GM18517 (cell line): ENCODE measurements at regions not wholly inside any gene's neighbourhood (a gene's known extent, or its start where the extent isn't known, plus 50 kb on each side); places are given as distances from the start of the nearest gene placed in this dataset.
"Not testable (repeated sequence)": the region's sequence is repeated elsewhere in the genome, so short reads cannot be mapped to it uniquely, and the experiment has no call there.

Experiments used
- ATAC-seq: cut with Tn5 transposase; IDR thresholded peaks from one replicate; pipeline ENCODE4 v1.9.1; 2021; ENCODE audit warnings: mild to moderate bottlenecking, moderate library complexity; ENCODE audit not compliant: unreplicated experiment

DNA sequence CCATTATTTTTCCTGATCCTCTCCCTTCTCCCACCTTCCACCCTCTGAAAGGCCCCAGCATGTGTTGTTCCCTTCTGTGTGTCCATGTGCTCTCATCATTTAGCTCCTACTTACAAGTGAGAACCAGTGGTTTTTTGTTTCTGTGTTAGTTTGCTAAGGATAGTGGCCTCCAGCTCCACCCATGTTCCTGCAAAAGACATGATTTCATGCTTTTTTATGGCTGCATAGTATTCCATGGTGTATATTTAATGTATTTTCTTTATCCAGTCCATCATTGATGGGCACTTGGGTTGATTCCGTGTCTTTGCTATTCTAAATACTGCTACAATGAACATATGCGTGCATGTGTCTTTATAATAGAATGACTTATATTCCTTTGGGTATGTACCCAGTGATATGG, 89.4 kb upstream of the C1orf174 start:
- no peak for ATAC-seq

DNA sequence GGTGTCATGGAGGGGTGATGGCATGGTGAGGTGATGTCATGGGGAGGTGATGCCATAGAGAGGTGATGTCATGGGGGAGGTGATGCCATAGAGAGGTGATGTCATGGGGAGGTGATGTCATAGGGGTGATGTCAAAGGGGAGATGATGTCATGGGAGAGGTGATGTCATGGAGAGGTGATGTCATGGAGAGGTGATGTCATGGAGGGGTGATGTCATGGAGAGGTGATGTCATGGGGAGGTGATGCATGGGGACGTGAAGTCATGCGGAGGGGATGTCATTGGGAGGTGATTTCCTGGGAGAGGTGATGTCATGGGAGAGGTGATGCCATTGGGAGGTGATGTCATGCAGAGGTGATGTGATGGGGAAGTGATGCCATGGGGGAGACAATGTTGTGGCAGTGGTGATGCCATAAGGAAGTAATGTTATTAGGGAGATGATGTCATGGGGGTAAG, 92.1 kb upstream of the C1orf174 start:
- no peak for ATAC-seq

DNA sequence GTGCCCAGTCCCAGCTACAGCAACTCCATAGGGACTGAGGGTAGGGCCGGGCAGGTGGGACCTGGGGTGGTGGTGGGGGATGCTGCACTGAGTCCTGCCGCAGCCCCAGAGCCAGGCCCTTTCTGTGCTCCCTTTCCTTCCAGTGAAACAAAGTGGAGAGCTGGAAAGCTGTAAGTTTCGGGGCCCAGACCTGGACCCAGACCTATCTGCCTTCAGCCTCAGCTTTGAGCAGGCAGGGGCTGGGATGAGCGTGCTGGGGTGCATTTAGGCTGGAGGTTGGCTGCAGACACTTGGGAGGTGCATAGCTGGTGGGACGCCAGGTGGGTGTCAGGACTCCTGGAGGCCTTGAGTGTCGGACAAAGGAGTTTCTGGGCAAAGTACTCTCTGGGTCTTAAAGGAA, 92.7 kb upstream of the C1orf174 start:
- ATAC-seq: no peak

DNA sequence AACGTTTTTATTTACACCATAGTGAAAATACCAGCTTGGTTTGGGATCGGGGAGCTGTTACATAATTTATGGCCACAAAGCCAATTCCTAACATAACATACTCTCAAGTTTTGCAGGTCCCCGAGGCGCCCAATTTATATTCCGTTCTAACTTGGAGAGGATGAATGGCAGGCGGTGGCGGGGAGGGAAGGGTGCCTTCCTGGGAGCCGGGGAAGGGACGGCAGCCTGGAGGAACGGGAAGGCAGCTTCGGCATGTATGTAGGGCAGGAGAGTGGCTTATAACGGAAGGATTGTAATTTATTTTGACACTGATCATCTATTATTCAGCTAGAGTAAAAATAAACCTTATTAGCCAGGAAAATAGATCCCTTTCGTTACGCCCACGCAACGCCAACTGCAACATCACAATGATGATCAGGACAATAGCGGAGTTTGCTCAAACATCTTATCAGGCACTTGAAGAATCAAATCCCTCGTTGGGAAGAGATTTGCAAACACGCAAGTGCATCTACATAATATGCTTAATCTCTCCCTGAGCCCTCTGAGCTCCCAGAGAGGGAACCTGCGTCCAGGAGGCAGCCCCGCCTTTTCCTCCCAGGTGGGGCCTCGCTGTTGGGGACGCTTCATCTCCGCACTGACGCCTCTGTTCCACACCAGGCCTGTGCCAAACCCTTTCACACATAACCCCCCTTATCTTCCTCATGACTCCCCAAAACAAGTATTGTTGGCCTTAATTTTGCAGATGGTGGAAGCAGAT, 93.7 kb upstream of the C1orf174 start:
- no peak for ATAC-seq

DNA sequence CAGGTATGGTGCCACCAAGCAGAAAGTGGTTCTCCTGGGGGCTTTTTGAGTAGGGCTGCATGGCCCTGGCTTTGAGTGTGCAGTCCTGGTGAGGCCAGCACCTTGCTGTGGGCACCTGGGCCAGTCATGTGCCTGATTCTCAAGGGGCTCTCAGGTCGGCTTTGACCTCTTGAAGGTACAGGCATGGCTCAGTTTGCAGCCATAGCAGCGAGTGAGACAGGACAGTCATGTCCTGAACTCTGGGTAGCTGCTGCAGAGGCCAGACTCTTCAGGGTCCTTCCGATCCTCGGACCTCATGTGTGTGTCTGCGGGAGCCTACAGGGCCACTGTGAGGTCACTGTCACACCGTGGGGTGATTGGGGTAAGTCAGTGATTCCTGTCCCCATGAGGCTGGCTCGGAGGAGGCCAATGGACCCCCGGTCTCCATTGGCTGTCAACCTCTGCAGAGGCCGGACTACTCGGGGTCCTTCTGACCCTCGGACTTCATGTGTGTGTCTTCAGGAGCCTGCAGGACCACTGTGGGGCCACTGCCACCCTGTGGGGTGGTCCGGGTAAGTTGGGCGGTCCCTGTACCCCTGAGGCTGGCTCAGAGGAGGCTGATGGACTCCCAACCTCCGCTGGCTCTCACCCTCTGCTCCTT, 95.2 kb upstream of the C1orf174 start:
- no peak for ATAC-seq

DNA sequence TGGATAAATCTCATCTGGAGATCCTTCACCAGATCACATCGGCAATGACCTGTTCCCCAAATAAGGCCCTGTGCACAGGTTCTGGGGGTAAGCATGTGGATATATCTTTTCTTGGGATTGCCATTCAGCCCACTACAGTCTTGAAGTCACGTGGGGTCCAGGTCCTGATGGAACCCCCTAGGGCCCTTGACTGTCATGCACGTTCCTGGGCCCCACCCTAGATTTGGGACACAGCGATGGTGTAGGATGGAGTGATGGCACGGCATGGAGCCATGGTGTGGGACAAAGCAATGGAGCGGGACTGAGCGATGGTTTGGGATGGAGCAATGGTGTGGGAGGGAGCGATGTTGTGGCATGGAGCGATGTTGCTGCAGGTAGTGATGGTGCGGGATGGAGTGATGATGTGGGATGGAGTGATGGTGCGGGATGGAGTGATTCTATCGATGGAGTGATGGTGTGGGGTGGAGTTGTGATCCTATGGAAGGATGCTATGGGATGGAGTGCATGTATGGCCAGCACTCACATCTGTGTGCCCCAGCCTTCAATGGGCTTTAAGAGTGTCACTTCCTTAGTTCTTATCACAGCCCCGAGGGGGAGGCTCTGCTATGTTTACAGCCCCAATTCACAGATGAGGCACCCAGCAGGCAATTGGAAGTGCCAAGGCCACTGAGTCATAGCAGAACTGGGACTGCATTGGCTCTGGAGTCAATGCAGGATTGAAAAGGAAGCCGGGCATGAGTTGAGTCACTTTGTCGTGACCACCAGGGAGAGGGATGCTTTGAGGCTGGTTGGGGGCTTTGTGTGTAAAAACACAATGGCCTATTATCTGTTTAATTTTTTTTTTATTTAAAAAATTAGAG, 97.0 kb upstream of the C1orf174 start:
- ATAC-seq: no peak

DNA sequence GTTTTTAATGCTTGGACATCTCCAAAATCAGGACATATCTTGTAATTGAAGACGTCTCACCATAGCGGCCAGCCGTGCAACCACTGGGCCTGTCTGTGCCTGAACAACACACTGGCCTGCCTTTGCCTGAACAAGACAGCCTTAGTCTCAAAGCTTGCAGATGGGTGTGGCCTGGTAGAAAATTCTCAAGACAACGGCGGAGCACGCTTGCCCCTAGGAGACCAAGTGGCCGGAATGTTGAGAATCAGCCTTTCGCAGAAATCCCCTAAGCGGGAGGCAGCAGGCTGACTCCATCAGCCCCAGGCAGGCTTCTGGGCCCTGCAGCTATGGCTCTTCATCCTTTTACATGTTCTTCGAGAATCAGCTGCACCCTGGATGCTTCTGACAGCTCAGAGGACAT, 98.0 kb upstream of the C1orf174 start:
- no peak for ATAC-seq

DNA sequence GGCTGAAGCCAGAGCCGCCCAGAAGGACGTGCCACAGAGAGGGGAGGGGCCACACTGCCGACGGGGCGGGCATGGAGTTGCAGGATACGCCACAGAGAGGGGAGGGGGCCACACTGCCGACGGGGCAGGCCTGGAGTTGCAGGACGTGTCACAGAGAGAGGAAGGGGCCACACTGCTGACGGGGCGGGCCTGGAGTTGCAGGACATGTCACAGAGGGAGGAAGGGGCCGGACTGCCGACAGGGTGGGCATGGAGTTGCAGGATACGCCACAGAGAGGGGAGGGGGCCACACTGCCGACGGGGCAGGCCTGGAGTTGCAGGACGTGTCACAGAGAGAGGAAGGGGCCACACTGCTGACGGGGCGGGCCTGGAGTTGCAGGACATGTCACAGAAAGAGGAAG, 99.4 kb upstream of the C1orf174 start:
- not testable (repeated sequence) for ATAC-seq

DNA sequence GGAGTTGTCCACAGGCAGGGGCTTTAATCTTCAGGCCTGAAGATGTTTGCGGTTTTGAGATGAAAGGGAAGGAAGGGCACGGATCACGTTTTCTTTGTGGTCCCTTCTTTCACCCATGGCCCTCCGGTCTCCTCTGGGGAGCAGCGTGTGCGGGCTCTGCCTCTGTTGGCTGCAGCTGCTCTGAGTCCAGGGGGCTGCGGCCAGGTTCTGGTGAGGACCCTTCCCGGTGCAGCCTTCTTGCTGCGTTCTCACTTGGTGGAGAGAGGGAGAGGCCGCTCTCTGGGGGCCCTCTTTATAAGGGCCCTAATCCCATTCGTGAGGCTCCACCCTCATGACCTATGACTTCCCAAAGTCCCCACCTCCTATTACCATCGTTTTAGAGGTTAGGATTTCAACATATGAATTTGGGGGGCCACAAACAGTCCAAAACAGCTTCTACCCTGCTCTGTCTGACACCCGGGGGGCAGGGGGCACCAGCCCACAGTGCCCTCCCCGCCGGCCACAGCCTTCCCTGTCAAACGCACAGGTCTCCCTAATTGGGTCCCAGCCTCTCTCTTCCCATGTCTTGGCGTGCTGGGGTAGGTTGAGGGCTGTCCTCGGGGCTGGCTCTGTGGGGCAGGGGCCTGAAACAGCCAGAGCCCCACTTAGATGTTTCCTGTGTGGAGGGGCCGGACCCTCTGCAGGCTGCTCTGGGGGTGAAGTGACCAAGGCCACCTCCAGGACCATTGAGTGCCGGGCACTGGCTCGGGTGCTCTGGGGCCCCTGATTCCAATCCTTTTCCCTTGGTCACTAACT, 100.1 kb upstream of the C1orf174 start:
- ATAC-seq: no peak

DNA sequence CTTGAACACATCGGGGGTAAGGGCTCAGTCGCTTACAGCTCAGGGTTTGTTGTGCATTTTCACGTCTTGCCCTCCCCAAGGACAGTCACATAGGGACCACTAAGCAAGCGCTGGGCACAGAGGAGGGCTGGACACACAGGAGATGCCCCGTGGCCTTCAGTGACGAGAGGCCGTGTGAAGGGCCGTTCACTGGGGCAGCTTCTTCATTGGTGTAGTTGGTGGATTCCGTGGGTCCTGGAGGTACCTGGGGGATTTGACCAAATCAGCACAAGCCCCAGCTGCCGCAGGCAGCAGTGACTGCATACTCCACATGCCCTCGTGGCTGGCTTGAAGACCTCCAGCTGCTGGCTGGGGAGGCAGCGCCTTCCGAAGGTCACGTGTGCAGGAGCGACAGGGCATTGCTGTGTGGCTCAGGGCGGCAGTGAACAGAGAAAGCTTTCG, 100.8 kb upstream of the C1orf174 start:
- no peak for ATAC-seq

DNA sequence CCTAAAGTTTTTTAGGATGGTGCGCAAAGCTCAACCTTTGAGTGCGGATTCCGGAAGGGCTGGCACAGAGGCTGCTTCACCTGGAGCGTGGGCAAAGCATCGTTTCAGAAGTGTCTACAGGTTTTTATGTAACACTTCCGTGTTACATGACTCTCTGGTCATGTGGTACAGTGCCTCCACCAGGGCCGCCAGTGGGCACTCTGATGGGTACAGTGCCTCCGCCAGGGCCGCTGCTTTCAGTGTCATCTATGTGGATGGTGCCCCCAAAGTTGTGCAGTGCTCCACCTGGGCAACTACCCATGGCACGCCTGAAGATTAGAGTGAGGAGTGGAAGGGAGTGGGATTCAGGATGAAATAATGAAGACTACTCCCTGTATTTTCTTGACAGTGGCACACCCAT, 101.4 kb upstream of the C1orf174 start:
- ATAC-seq: no peak

DNA sequence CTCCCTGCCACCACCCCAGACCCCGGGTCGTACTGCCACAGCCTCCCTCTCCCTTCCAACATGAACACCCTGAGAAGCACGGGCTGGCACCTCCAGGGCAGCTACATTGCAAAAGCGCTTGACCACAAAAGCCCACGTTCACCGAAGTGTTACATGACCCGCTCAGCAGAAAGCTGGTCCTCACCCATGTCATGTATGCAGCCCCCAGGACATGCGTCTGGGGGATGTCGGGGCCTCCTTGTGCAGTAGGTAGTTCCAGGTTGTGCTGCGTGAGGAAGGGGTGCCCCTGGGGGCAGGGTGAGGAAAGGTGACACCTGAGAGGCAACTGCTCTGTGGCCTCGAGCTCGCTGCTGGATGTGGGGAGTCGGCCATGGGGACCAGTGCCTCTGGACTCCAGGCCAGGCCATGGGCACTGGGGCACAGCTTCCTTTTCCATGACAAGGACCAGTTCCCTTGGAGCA, 102.0 kb upstream of the C1orf174 start:
- ATAC-seq: no peak

DNA sequence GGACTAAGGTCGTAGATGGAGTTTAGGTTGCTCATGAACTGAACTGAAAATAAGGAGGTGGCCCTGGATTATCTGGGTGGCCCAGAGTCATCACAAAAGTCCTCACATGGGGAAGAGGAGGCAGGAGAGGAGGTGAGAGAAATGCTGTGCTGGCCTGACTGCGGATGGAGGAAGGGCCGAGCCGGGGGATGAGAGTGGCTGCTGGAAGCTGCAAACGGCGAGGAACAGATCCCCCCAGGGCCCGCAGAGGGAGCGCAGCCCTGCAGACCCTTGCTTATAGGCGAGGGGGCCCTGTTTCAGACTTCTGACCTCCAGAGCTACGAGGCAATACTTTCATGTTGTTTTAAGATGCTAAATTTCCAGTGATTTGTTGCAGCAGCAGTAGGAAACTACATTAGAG, 102.7 kb upstream of the C1orf174 start:
- ATAC-seq: no peak

DNA sequence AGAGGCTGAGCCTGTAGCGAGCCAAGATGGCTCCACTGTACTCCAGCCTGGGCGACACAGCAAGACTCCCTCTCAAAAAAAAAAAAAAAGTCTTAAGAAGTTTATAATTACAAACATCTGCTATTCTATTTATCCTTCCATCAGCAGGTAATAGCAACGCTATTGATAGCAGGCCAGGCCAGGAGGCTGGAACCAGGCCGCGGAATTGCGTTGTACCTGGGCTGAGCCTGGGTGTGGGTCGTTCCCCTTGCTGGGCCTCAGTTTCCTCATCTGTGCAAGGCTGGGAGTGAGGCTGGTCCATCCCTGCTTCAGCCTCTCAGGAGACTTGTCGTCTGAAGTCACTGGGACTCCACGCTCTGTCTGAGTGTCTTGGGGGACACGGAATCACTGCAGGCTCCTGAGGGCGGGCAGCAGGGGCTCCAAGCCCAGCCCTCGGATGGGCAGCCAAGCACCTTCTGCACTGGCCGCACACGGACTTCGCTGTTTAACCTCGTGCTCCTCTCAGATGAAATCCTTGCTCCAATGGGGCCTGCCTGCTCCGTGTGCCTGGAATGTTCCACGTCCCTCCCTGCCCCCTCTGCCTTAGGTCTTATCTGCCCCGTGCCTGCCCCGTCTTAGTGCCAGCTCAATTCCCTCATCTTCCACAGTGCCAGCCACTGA, 103.9 kb upstream of the C1orf174 start:
- ATAC-seq: no peak

DNA sequence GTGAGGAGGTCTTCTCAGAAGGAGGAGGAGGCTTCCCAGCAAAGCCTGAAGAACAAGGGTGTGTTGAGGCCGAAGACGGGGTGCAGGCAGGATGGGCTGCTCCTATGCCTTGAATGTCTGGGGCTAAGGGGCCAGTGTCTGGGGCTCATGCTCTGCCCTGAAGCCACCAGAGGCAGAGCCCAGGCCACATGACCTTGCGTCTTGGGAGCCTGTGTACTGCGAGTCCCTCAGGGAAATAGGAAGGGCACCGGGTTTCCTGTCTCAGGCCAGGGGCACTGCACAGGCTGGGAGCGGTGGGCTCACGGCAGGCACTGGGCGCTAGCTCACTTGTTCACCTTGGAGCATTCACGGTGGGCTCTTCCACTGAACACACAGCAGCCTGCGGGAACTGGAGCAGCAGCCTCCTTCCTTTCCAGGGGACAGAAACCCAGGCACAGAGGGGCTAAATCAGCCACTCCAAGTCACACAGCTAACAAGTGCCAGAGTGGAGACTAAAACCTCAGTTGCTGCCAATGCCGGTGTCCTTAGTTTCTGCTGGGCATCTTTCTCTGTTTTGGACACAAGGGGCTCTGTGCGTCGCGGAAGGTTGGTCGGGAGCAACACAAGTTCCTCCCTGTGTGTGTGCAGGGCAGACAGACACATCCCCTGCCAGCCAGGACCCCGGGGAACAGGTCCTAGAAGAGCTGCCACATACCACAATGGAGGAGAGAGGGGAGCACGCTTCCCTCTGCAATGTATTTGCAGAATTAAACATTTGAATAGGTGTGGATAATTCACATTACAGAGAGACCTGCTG, 104.8 kb upstream of the C1orf174 start:
- ATAC-seq: no peak

DNA sequence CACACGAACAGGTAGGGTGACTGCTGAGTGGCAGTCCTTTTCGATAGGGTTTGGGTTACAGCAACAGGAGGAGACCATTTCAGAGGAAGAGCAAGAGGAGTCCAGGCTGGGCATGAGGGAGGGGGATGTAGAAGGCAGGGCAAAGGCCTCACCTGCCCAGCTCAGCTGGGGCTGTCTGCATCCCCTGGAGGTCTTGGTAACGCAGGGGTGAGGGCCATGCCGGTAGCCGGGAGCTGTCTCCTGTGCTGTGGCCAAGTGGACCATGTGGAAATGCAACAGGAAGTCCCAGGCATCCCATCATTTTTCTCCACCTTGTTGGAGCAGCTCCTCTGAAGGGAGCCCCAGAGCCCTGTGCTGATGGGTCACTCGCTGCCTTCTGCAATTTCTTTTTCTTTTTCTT, 105.4 kb upstream of the C1orf174 start:
- no peak for ATAC-seq

DNA sequence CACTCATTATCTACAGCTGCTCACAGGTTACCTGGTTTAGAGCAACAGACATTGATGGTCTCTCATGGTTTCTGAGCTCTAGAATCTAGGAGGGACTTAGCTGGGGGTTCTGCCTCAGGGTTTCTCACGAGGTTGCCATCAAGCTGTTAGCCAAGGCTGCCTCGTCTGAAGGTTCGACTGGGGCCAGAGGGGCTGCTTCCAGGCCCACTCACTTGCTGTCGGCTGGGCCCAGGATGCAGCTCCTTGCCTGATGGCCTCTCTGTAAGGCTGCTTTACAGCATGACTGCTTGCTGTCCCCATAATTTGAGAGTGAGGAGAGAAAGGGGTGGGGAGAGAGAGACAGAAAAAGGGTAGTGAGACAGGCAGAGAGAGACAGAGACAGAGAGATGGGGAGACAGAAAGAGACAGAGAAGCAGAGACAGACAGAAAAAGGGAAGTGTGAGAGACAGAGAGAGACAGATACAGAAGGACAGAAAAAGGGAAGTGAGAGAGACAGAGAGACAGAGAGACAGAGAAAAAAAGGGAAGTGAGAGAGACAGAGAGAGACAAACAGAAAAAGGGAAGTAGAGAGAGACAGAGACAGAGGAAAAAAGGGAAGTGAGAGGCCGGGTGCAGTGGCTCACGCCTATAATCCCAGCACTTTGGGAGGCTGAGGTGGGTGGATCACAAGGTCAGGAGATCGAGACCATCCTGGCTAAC, 106.8 kb upstream of the C1orf174 start:
- no peak for ATAC-seq

DNA sequence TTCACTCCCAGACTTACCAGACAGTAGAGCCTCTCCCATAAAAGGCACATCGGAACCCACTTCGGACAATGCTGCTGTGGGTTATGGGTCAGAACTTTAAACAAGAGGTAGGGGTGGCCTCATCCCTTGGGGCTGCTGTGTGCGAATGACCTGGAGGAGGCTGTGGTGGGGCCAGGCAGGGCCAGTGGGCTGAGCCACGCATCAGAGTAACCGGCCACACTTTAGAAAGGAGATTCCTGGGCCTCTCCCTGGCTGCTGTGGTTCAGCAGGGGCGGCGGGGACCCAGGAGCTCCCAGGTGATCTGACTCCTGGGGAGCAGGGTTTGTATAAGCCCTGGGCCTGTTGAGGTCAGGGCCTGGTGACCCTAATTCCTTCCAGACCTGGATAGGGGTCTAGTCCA, 110.2 kb upstream of the C1orf174 start:
- no peak for ATAC-seq
